ENCODE measurements at regions not wholly inside any gene's neighbourhood (a gene's known extent, or its start where the extent isn't known, plus 50 kb on each side); places are given as distances from the start of the nearest gene placed in this dataset.

DNA sequence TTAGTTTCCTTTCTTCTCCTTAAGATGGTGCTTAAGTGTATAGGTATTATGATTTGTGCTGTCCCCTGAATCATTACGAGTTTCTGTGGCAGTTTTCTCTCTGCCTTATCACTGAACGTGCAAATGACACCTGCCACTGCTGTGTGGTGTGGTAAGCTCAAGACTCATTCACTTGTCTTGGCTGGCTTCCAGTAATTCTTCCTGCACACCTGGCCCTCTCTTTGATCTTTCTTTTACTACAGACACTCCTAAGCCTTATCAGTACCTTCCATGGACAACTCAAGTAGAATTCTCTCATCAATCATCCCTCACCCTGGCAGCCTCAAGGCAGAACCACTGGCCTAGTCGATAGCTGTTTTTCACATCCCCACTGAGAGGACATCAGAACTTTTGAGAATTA is 82.6 kb upstream of the ADAMTS19 start:
- Histone ChIP-seq H3K4me3 (ENCODE audit: low read depth, low read length) (no peak overlapping the region), H3K27me3 (ENCODE audit: control insufficient read depth, insufficient read depth, low read length) (no peaks in the 10 kb centered on the region), H3K36me3 (ENCODE audit: control insufficient read depth, insufficient read depth, low read length) (no peaks in the 10 kb centered on the region)
- no peak for FAIRE-seq
- TF ChIP-seq, protein P1, sequence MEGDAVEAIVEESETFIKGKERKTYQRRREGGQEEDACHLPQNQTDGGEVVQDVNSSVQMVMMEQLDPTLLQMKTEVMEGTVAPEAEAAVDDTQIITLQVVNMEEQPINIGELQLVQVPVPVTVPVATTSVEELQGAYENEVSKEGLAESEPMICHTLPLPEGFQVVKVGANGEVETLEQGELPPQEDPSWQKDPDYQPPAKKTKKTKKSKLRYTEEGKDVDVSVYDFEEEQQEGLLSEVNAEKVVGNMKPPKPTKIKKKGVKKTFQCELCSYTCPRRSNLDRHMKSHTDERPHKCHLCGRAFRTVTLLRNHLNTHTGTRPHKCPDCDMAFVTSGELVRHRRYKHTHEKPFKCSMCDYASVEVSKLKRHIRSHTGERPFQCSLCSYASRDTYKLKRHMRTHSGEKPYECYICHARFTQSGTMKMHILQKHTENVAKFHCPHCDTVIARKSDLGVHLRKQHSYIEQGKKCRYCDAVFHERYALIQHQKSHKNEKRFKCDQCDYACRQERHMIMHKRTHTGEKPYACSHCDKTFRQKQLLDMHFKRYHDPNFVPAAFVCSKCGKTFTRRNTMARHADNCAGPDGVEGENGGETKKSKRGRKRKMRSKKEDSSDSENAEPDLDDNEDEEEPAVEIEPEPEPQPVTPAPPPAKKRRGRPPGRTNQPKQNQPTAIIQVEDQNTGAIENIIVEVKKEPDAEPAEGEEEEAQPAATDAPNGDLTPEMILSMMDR (IDR thresholded peaks at IDR 0.05; ENCODE audit: insufficient read depth, low read length, severe bottlenecking) = no peak
- peak; percentile 28 for DNase-seq (ENCODE audit: low read depth)

DNA sequence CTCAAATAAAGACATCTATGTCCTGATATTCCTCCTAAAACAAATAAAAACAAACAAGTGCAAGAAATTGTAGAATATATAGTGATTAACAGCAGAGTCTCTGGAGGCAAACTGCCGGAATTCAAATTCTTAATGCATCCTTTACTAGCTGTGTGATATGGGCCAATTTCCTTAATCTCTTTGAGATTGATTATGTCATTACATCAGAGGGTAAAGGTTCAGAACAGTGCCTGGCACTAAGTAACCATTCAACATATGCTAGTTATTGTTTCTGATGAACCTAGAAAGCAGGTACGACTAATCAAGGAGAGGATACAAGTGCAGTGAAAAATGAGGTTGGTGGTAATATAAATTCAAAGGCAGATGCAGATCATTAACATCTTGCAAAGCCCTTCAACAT is 81.1 kb upstream of the ADAMTS19 start:
- DNase-seq (ENCODE audit: low read depth) = no peak
- H3K36me3 ChIP-seq (ENCODE audit: control insufficient read depth, insufficient read depth, low read length) = no peaks in the 10 kb centered on the region
- H3K4me3 ChIP-seq (ENCODE audit: low read depth, low read length) = no peak overlapping the region
- no peaks in the 10 kb centered on the region for H3K27me3 ChIP-seq (ENCODE audit: control insufficient read depth, insufficient read depth, low read length)
- FAIRE-seq = no peak
- TF ChIP-seq, protein P1 (IDR thresholded peaks at IDR 0.05; ENCODE audit: insufficient read depth, low read length, severe bottlenecking) = no peak

- TF ChIP-seq, protein P1 (IDR thresholded peaks at IDR 0.05; ENCODE audit: insufficient read depth, low read length, severe bottlenecking) = no peak
- no peaks in the 10 kb centered on the region for H3K36me3 ChIP-seq (ENCODE audit: control insufficient read depth, insufficient read depth, low read length)
- no peak for FAIRE-seq
- peak; percentile 32 for DNase-seq (ENCODE audit: low read depth)
- H3K27me3 ChIP-seq (ENCODE audit: control insufficient read depth, insufficient read depth, low read length) = no peaks in the 10 kb centered on the region
- no peak overlapping the region for H3K4me3 ChIP-seq (ENCODE audit: low read depth, low read length)
Observed at GRCh38 chr5:129379406-129379805, 80.7 kb upstream of the ADAMTS19 start.

DNA sequence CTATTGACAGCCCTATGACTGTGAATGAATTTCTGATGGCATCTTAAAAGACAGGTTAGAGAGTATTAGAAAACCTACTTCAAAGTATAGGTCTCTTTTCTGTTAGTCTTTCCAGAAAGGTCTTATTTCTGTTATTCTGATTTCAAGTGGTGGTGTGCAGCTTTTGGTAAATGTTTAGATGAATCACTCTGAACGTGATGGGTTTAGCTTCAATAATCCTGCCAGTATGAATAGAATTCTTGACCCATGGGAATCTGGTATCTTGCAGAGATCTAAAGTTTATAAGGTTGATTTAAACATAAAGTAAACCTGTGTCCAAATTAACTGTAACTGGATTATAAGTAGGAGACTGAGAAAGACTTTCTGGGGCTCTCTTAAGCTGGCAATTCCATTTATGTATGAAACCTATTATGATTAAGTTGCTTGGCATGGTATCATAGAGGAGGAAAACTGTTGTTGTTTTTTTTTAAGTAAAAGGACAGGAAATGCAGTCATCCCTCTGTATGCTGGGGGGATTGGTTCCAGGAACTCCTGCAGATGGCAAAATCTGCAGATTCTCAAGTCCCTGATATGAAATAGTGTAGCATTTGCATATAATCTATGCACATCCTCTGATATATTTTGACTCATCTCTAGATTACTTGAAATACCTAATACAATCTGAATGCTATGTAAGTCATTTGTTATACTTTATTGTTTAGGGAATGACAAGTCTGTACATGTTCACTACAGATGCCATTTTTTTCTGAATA is 77.0 kb upstream of the ADAMTS19 start:
- TF ChIP-seq, protein P1 (IDR thresholded peaks at IDR 0.05; ENCODE audit: insufficient read depth, low read length, severe bottlenecking) = no peak
- H3K27me3 ChIP-seq (ENCODE audit: control insufficient read depth, insufficient read depth, low read length) = no peaks in the 10 kb centered on the region
- H3K4me3 ChIP-seq (ENCODE audit: low read depth, low read length) = no peak overlapping the region
- FAIRE-seq (no peak), DNase-seq (ENCODE audit: low read depth) (peak; percentile 76)
- H3K36me3 ChIP-seq (ENCODE audit: control insufficient read depth, insufficient read depth, low read length) = no peaks in the 10 kb centered on the region

DNA sequence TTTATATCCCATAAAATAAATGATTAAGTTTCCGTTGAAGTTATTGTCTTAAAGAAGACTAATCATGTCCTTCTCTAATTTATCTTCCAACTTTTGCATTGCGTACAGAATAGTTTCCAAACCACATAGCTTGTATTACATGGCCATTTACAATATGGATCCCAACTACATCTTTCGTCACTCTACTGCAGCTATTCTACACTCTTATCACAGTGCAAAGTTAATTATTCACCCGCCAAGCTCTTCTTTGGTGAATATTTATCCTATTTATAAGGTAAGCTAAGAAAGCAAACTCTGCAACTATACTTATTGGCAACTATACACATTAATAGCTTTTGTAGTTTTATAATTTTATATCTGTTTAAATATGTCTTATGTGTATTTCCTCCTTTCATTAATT is 75.9 kb upstream of the ADAMTS19 start:
- H3K27me3 ChIP-seq (ENCODE audit: control insufficient read depth, insufficient read depth, low read length) = no peaks in the 10 kb centered on the region
- H3K36me3 ChIP-seq (ENCODE audit: control insufficient read depth, insufficient read depth, low read length) = no peaks in the 10 kb centered on the region
- no peak overlapping the region for H3K4me3 ChIP-seq (ENCODE audit: low read depth, low read length)
- TF ChIP-seq, protein P1 (IDR thresholded peaks at IDR 0.05; ENCODE audit: insufficient read depth, low read length, severe bottlenecking) = no peak
- FAIRE-seq = no peak
- no peak for DNase-seq (ENCODE audit: low read depth)

DNA sequence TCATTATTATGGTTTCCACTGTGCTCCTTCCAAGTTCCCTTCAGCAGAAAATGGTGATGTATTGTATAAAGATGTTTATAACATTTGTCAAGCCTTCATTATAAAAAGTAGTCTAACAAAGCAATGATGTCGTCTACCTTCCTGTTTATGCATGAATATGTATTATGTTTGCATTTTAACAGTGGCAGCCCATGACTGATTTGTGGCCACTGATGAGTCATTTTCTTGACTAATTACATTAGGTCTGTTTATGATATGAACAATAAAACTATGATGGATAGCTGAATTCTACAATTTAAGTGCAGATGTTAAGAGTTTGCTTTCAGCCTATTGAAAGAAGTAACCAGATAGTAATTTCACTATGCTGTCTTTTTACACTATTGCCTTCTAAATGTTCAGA is 75.4 kb upstream of the ADAMTS19 start:
- FAIRE-seq = no peak
- Histone ChIP-seq H3K36me3 (ENCODE audit: control insufficient read depth, insufficient read depth, low read length) (no peaks in the 10 kb centered on the region), H3K4me3 (ENCODE audit: low read depth, low read length) (no peak overlapping the region), H3K27me3 (ENCODE audit: control insufficient read depth, insufficient read depth, low read length) (no peaks in the 10 kb centered on the region)
- TF ChIP-seq, protein P1 (IDR thresholded peaks at IDR 0.05; ENCODE audit: insufficient read depth, low read length, severe bottlenecking) = no peak
- DNase-seq (ENCODE audit: low read depth) = peak; percentile 74

All from bronchial epithelial cell (primary cell).